ENCODE measurements at regions not wholly inside any gene's neighbourhood (a gene's known extent, or its start where the extent isn't known, plus 50 kb on each side); places are given as distances from the start of the nearest gene placed in this dataset.
"Not testable (repeated sequence)": the region's sequence is repeated elsewhere in the genome, so short reads cannot be mapped to it uniquely, and the experiment has no call there.

DNA sequence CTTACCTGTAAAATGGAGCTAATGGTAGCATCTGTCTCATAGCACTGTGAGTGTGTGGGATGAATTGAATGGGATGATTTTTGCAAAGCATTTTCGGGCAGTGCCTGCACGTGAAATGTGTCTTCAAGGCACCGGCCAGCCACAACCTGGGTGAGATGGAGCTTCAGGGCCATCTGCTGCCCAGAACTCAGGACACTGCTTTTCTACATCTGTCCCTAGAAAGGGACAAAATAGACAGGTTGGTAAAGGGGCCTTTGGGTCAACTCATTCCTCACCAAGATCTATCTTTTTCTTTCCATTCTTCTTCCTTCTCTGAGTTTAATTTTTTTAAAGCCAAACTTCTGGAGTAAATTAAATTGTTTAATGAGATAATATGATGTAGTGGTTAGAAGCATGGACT is 106.5 kb downstream of the UTP18 start:
- Histone ChIP-seq H3K36me3 (ENCODE audit: control insufficient read depth, insufficient read depth, low read length) (no peaks in the 10 kb centered on the region), H3K9me3 (ENCODE audit: control insufficient read depth, insufficient read depth, low read length) (no peaks in the 10 kb centered on the region; the same call in 1 of the 2 replicates), H3K9ac (ENCODE audit: low read depth, low read length) (no peak overlapping the region), H3K27me3 (ENCODE audit: control insufficient read depth, insufficient read depth, low read length) (no peaks in the 10 kb centered on the region), H3K4me3 (ENCODE audit: low read depth, low read length) (no peak overlapping the region), H3K4me1 (ENCODE audit: control insufficient read depth, insufficient read depth, low read length) (peaks cover 28% of the 10 kb centered on the region), H3K27ac (ENCODE audit: low read depth, low read length) (no peak overlapping the region)

DNA sequence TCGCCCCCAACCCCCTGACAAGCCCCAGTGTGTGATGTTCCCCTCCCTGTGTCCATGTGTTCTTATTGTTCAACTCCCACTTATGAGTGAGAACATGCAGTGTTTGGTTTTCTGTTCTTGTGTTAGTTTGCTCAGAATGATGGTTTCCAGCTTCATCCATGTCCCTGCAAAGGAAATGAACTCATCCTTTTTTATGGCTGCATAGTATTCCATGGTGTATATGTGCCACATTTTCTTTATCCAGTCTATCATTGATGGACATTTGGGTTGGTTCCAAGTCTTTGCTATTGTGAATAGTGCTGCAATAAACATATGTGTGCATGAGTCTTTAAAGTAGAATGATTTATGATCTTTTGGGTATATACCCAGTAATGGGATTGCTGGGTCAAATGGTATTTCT is 107.5 kb downstream of the UTP18 start:
- not testable (repeated sequence) for H3K9ac ChIP-seq (ENCODE audit: low read depth, low read length); H3K9me3 ChIP-seq (ENCODE audit: control insufficient read depth, insufficient read depth, low read length); H3K27ac ChIP-seq (ENCODE audit: low read depth, low read length); H3K27me3 ChIP-seq (ENCODE audit: control insufficient read depth, insufficient read depth, low read length); H3K36me3 ChIP-seq (ENCODE audit: control insufficient read depth, insufficient read depth, low read length); H3K4me3 ChIP-seq (ENCODE audit: low read depth, low read length)
- H3K4me1 ChIP-seq (ENCODE audit: control insufficient read depth, insufficient read depth, low read length), result peaks cover 29% of the 10 kb centered on the region

DNA sequence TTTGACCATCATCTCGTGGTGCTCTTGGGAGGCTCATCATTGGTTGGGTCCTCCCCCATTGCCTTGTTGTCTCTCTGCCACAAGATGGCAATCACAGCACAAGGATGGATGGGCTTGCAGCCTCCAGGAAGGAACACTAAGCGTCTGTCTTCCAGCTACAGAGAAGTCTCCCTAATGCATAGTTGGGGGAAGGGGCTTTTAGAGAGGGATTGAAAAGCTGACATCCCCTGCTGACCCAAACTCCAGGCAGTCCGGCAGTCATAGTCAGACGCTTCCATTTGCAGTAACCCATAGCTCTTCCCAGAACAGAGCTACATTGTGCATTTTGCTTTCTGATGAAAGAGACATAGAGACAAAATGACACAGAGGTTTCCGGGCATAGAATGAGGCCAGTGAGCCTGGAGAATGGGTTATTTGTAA is 111.4 kb downstream of the UTP18 start:
- Histone ChIP-seq H3K9ac (ENCODE audit: low read depth, low read length) (peak overlapping the region; percentile 34; the same call in 1 of the 2 replicates), H3K4me3 (ENCODE audit: low read depth, low read length) (peak overlapping the region; percentile 27), H3K4me1 (ENCODE audit: control insufficient read depth, insufficient read depth, low read length) (peaks cover 34% of the 10 kb centered on the region), H3K36me3 (ENCODE audit: control insufficient read depth, insufficient read depth, low read length) (no peaks in the 10 kb centered on the region), H3K27me3 (ENCODE audit: control insufficient read depth, insufficient read depth, low read length) (no peaks in the 10 kb centered on the region), H3K9me3 (ENCODE audit: control insufficient read depth, insufficient read depth, low read length) (no peaks in the 10 kb centered on the region), H3K27ac (ENCODE audit: low read depth, low read length) (peak overlapping the region; percentile 89)

DNA sequence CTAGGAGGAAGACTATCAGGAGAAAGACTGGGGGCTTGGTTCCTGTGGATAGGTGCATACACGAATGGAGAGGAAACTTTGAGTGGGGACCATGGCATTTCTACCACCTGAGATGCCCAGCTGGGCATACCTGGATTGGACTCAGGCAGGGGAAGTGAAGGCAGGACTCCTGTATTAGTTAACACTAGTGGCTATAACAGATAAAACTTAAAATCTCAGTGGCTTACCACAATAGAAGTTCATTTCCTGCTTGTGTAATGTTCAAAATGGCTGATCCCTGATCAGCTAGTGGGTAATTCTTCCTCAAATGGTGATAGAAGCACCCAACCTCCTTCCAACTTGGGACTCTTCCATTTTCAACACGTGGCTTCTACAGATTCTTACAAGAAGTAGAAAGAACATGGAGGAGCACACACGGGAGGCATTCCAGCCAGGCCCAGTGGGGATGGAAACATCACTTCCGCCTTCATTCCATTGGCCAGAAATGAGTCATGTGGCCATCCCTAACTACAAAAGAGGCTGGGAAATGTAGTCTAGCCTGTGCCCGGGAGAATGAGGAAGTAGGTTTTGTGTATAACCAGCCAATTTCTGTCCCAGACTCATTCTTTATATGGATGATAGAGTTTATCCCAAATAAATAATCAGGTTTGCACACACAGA is 112.1 kb downstream of the UTP18 start:
- H3K27ac ChIP-seq (ENCODE audit: low read depth, low read length), result peak overlapping the region; percentile 89
- no peaks in the 10 kb centered on the region for H3K27me3 ChIP-seq (ENCODE audit: control insufficient read depth, insufficient read depth, low read length)
- H3K4me3 ChIP-seq (ENCODE audit: low read depth, low read length), result peak overlapping the region; percentile 27
- peaks cover 34% of the 10 kb centered on the region for H3K4me1 ChIP-seq (ENCODE audit: control insufficient read depth, insufficient read depth, low read length)
- H3K9ac ChIP-seq (ENCODE audit: low read depth, low read length), result peak overlapping the region; percentile 34; the same call in 1 of the 2 replicates
- H3K36me3 ChIP-seq (ENCODE audit: control insufficient read depth, insufficient read depth, low read length), result no peaks in the 10 kb centered on the region
- H3K9me3 ChIP-seq (ENCODE audit: control insufficient read depth, insufficient read depth, low read length), result no peaks in the 10 kb centered on the region

DNA sequence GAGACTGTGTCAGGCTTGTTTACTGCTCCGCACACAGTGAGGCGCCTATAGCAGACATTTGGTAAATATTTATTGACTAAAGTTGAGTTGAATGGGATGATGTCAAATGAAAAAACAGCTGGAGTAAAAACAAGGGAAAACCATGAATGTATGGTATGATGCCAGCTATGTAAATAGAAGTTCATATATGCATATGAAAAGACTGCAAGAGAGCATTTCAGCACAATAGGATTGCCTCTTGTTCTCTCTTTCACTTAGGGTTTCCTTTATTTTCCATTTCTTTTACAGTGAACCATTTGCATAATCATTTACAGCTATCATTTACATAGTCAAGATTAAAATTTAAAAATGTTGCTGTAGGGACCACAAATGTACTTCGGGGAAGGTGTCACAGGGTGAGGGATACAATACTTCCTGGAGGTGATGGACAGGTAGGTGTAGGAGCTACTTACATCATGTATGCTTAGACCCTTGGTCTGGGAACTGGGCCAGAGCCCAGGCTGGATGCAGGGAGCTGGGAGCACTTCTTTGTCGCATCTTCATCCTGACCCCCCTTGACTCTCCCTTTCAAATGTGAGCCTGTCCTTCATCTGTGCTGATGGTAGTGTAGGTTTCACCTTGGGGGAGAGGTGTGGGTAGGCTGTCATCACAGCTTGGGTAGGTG is 113.3 kb downstream of the UTP18 start:
- H3K27ac ChIP-seq (ENCODE audit: low read depth, low read length), result peak overlapping the region; percentile 89
- no peaks in the 10 kb centered on the region for H3K27me3 ChIP-seq (ENCODE audit: control insufficient read depth, insufficient read depth, low read length)
- no peak overlapping the region for H3K4me3 ChIP-seq (ENCODE audit: low read depth, low read length)
- H3K9me3 ChIP-seq (ENCODE audit: control insufficient read depth, insufficient read depth, low read length), result no peaks in the 10 kb centered on the region
- peaks cover 34% of the 10 kb centered on the region for H3K4me1 ChIP-seq (ENCODE audit: control insufficient read depth, insufficient read depth, low read length)
- peak overlapping the region; percentile 30; the same call in 1 of the 2 replicates for H3K9ac ChIP-seq (ENCODE audit: low read depth, low read length)
- no peaks in the 10 kb centered on the region for H3K36me3 ChIP-seq (ENCODE audit: control insufficient read depth, insufficient read depth, low read length)

DNA sequence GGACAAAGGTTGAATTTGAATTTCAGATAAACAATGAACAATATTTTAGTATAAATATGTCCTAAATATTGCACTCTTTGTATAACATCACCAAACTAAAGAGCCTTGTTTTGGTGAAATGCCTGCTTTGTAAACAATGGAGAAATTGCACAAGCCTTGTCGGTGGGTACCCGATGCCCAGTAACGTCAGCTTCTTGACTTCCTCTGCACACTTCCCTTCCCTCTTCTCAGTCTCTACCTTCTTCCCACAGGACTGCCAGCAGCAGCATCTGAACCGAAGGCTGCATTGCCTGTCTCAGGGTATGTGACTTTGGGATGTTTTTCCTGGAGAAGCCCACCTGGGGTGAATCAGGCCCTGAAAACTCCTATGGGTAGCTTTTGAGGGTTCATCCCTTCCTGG is 113.9 kb downstream of the UTP18 start:
- Histone ChIP-seq H3K4me3 (ENCODE audit: low read depth, low read length) (no peak overlapping the region), H3K36me3 (ENCODE audit: control insufficient read depth, insufficient read depth, low read length) (no peaks in the 10 kb centered on the region), H3K9me3 (ENCODE audit: control insufficient read depth, insufficient read depth, low read length) (no peaks in the 10 kb centered on the region), H3K9ac (ENCODE audit: low read depth, low read length) (peak overlapping the region; percentile 30; the same call in 1 of the 2 replicates), H3K27ac (ENCODE audit: low read depth, low read length) (peak overlapping the region; percentile 89), H3K27me3 (ENCODE audit: control insufficient read depth, insufficient read depth, low read length) (no peaks in the 10 kb centered on the region), H3K4me1 (ENCODE audit: control insufficient read depth, insufficient read depth, low read length) (peaks cover 34% of the 10 kb centered on the region)

DNA sequence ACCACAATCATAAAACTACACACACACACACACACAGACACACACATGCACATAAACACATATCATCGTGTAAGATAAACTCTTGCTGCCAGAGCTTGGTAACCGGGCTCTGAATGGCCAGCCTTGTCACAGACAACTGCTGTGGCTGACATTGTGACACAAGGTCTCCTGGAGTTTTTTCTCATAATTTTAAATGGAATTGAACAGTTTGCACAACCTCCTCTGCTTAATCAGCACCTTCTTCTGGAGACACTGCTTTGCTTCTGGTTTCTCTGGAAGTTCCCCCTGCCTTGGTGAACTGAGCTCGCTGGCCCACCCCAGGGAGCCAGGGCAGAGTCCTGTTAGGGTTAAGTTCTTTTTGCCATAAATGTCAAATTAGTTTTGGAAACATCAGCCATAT is 115.4 kb downstream of the UTP18 start:
- Histone ChIP-seq H3K4me1 (ENCODE audit: control insufficient read depth, insufficient read depth, low read length) (peaks cover 34% of the 10 kb centered on the region), H3K4me3 (ENCODE audit: low read depth, low read length) (no peak overlapping the region), H3K9ac (ENCODE audit: low read depth, low read length) (no peak overlapping the region), H3K9me3 (ENCODE audit: control insufficient read depth, insufficient read depth, low read length) (no peaks in the 10 kb centered on the region), H3K27me3 (ENCODE audit: control insufficient read depth, insufficient read depth, low read length) (no peaks in the 10 kb centered on the region), H3K36me3 (ENCODE audit: control insufficient read depth, insufficient read depth, low read length) (no peaks in the 10 kb centered on the region), H3K27ac (ENCODE audit: low read depth, low read length) (no peak overlapping the region)

DNA sequence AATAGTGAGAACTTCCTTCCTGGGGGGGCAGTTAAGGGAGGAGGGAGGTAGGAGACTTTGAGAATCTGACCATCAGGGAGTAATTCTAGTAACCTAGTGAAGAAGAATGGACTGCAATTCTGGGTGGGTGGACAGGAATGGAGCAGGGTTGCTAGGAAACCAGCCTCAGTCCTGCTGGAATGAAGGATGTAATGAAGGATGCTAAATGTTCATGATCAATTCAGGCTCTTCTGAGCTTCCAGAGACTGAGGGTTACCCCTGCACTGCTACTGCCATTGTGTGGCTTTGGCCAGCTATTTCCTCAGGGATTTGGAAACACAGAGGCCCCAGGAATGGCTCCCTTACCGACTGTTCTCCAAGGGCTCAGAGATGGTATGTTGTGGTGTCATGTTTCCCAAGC is 116.4 kb downstream of the UTP18 start:
- Histone ChIP-seq H3K9ac (ENCODE audit: low read depth, low read length) (no peak overlapping the region), H3K36me3 (ENCODE audit: control insufficient read depth, insufficient read depth, low read length) (no peaks in the 10 kb centered on the region), H3K4me1 (ENCODE audit: control insufficient read depth, insufficient read depth, low read length) (peaks cover 34% of the 10 kb centered on the region), H3K27me3 (ENCODE audit: control insufficient read depth, insufficient read depth, low read length) (no peaks in the 10 kb centered on the region), H3K27ac (ENCODE audit: low read depth, low read length) (no peak overlapping the region), H3K4me3 (ENCODE audit: low read depth, low read length) (no peak overlapping the region), H3K9me3 (ENCODE audit: control insufficient read depth, insufficient read depth, low read length) (no peaks in the 10 kb centered on the region)

DNA sequence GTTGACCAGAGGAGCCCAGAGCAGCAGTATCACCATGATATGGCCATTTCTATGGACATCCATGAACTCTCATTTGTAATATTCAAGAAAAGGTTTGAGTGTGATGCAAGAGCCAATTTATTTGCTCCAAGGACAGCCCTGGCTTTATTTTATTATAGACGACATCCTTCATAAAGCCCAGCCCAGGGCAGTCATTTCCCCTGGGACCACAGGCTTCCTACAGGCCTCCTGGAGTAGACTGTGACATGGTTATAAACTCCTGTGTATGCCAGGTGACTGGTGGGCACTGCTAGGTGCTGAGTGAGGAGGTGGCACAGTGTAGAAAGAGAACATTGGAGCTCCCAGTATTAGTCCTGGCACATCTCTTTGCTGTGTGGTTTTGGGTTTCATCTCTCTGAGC is 120.9 kb downstream of the UTP18 start:
- no peaks in the 10 kb centered on the region for H3K9me3 ChIP-seq (ENCODE audit: control insufficient read depth, insufficient read depth, low read length)
- H3K9ac ChIP-seq (ENCODE audit: low read depth, low read length), result no peak overlapping the region
- no peaks in the 10 kb centered on the region for H3K27me3 ChIP-seq (ENCODE audit: control insufficient read depth, insufficient read depth, low read length)
- no peak overlapping the region for H3K27ac ChIP-seq (ENCODE audit: low read depth, low read length)
- H3K4me1 ChIP-seq (ENCODE audit: control insufficient read depth, insufficient read depth, low read length), result no peaks in the 10 kb centered on the region
- H3K36me3 ChIP-seq (ENCODE audit: control insufficient read depth, insufficient read depth, low read length), result no peaks in the 10 kb centered on the region
- no peak overlapping the region for H3K4me3 ChIP-seq (ENCODE audit: low read depth, low read length)

DNA sequence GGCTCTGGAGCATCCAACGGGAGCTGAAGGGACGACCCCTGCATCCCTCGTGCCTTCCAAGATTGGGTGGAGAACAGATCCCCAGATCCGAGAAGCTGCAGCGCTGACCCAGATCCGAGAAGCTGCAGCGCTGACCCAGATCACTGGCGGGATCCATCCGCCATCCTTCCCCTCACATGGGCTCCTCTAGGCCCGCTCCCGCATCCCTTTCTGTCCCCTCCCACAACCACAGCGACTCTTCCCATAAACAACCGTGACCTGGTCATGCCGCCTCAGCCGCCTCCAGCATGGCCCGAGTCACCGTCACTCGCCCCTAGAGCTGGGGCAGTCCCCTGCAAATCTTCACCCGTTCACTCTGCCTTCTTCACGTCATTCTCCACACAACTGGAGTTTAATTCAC is 124.9 kb downstream of the UTP18 start:
- no peaks in the 10 kb centered on the region for H3K36me3 ChIP-seq (ENCODE audit: control insufficient read depth, insufficient read depth, low read length)
- H3K27me3 ChIP-seq (ENCODE audit: control insufficient read depth, insufficient read depth, low read length), result no peaks in the 10 kb centered on the region
- H3K4me3 ChIP-seq (ENCODE audit: low read depth, low read length), result no peak overlapping the region
- H3K9me3 ChIP-seq (ENCODE audit: control insufficient read depth, insufficient read depth, low read length), result no peaks in the 10 kb centered on the region
- no peaks in the 10 kb centered on the region for H3K4me1 ChIP-seq (ENCODE audit: control insufficient read depth, insufficient read depth, low read length)
- H3K27ac ChIP-seq (ENCODE audit: low read depth, low read length), result no peak overlapping the region
- no peak overlapping the region for H3K9ac ChIP-seq (ENCODE audit: low read depth, low read length)

DNA sequence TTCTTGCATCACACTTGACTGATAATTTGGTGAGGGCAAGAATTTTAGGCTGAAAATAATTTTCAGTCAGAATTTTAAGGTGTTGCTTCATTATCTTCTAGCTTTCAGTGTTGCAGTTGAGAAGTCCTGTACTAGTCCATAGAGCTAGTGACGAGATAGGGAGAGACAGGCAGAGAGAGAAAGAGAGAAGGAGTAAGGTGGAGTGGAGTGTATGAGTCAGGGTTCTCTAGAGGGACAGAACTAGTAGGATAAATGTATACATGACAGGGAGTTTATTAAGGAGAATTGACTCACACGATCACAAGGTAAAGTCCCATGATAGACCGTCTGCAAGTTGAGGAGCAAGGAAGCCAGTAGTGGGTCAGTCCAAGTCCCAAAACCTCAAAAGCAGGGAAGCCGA is 127.2 kb downstream of the UTP18 start:
- Histone ChIP-seq H3K4me1 (ENCODE audit: control insufficient read depth, insufficient read depth, low read length) (no peaks in the 10 kb centered on the region), H3K4me3 (ENCODE audit: low read depth, low read length) (no peak overlapping the region), H3K27me3 (ENCODE audit: control insufficient read depth, insufficient read depth, low read length) (no peaks in the 10 kb centered on the region), H3K9ac (ENCODE audit: low read depth, low read length) (no peak overlapping the region), H3K9me3 (ENCODE audit: control insufficient read depth, insufficient read depth, low read length) (no peaks in the 10 kb centered on the region), H3K36me3 (ENCODE audit: control insufficient read depth, insufficient read depth, low read length) (no peaks in the 10 kb centered on the region), H3K27ac (ENCODE audit: low read depth, low read length) (no peak overlapping the region)

Measured in HUES48 (cell line).